ENCODE measurements at regions not wholly inside any gene's neighbourhood (a gene's known extent, or its start where the extent isn't known, plus 50 kb on each side); places are given as distances from the start of the nearest gene placed in this dataset.

GRCh38 chr7:46518713-46519112 is 597.6 kb upstream of the IGFBP3 start:
- no peak for DNase-seq (ENCODE audit: low read depth)
- TF ChIP-seq CTCF (conservative IDR thresholded peaks at IDR 0.05; ENCODE audit: low read depth, low read length), result no peak
- H3K4me3 ChIP-seq (ENCODE audit: low read length), result no peak overlapping the region

DNA sequence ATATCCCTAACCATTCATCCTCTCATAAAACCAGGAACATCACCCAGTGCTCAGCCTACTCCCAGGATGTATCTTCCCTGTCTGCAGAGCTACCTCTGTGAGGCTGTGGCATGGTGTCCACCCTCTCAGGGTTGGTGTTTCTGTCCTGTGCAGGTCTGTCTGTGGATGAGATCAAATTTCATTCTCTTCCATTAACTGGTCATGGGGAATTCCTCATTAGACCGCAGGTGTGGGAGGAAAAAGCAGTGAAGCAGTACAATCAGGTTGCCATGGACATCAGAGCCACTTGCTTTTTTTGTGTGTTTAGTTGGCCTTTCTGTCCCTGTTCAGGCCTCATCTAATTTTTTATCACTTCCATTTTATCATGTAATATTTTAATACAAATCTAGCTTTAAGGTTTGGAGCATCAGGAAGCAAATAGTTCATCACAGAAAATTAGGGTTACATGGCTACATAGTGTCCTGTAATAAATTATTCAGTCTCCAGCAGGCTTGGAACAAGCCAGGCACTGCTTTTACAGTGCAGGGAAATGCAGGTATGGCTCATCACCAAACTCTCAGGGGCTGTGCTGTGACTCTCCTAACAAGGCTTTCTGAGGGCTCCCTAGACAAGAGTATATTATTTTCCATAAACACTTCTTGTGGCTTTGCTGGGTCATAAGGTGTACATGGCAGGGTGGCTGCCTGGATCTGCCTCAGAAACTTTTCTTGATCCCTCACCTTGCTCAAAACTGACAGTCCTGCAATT is 594.9 kb upstream of the IGFBP3 start:
- H3K4me3 ChIP-seq (ENCODE audit: low read length), result no peak overlapping the region
- DNase-seq (ENCODE audit: low read depth), result no peak
- TF ChIP-seq CTCF (conservative IDR thresholded peaks at IDR 0.05; ENCODE audit: low read depth, low read length), result no peak

- DNase-seq (ENCODE audit: low read depth), result no peak
- no peak for TF ChIP-seq CTCF (conservative IDR thresholded peaks at IDR 0.05; ENCODE audit: low read depth, low read length)
Observed at GRCh38 chr7:46513447-46513848, 592.4 kb upstream of the IGFBP3 start.

GRCh38 chr7:46512891-46513413 is 591.9 kb upstream of the IGFBP3 start:
- no peak overlapping the region for H3K4me3 ChIP-seq (ENCODE audit: low read length)
- TF ChIP-seq CTCF (conservative IDR thresholded peaks at IDR 0.05; ENCODE audit: low read depth, low read length), result no peak
- no peak for DNase-seq (ENCODE audit: low read depth)

More at GRCh38 chr7:46513447-46513848, 592.4 kb upstream of the IGFBP3 start:
- no peak overlapping the region for H3K4me3 ChIP-seq (ENCODE audit: low read length)

- H3K4me3 ChIP-seq (ENCODE audit: low read length), result no peak overlapping the region
- no peak for DNase-seq (ENCODE audit: low read depth)
- TF ChIP-seq CTCF (conservative IDR thresholded peaks at IDR 0.05; ENCODE audit: low read depth, low read length), result no peak
Observed at GRCh38 chr7:46511442-46512215, 590.6 kb upstream of the IGFBP3 start.

DNA sequence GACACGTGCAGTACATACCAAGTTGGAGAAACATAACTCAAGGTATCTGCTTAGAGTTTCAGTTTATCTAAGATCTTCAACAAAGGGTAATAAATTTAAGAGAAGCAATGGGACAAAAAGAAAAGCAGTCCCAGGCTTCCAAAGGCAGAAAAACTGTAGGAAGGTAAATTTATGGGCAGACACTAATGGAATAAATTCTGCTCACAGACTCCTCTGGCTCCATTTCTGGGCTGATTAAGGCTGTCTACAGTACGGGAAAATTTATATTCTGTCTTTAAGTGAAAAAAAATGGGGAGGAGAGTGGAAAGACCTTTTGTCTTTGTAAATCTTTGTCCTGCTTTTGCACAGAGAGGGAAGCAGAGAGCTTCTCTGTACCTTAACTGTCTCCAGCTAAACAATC is 587.5 kb upstream of the IGFBP3 start:
- DNase-seq (ENCODE audit: low read depth), result no peak
- TF ChIP-seq CTCF (conservative IDR thresholded peaks at IDR 0.05; ENCODE audit: low read depth, low read length), result no peak
- no peak overlapping the region for H3K4me3 ChIP-seq (ENCODE audit: low read length)

Measured in retinal pigment epithelial cell (primary cell).